H9 (cell line): ENCODE measurements at regions not wholly inside any gene's neighbourhood (a gene's known extent, or its start where the extent isn't known, plus 50 kb on each side); places are given as distances from the start of the nearest gene placed in this dataset.

Source experiments
- DNase-seq: peaks from one replicate; pipeline ENCODE4 v3.0.0-alpha.2; 2017
- H2AFZ ChIP-seq: one replicate; pipeline ENCODE4 v1.6.1; 2013; ENCODE audit warnings: mild to moderate bottlenecking, low read length, control low read depth, moderate library complexity
- H2AK5ac ChIP-seq: 2 replicates; pipeline ENCODE4 v1.6.1; 2013; ENCODE audit warnings: low read length, control low read depth, mixed read lengths; ENCODE audit not compliant: insufficient read length
- H2BK120ac ChIP-seq: one replicate; pipeline ENCODE4 v1.6.1; 2013; ENCODE audit warnings: low read depth, mild to moderate bottlenecking, low read length, control low read depth, inconsistent platforms; ENCODE audit not compliant: poor library complexity, severe bottlenecking
- H2BK12ac ChIP-seq: 2 replicates; pipeline ENCODE4 v1.6.1; 2013; ENCODE audit warnings: low read length, control low read depth, mixed read lengths, low read depth; ENCODE audit not compliant: insufficient read length
- H2BK15ac ChIP-seq: 2 replicates; pipeline ENCODE4 v1.6.1; 2013; ENCODE audit warnings: low read depth, low read length, control low read depth
- H2BK20ac ChIP-seq: one replicate; pipeline ENCODE4 v1.6.1; 2013; ENCODE audit warnings: low read depth, mild to moderate bottlenecking, low read length, control low read depth, inconsistent platforms; ENCODE audit not compliant: poor library complexity, severe bottlenecking
- H2BK5ac ChIP-seq: 2 replicates; pipeline ENCODE4 v1.6.1; 2013; ENCODE audit warnings: low read length, control low read depth, mixed read lengths; ENCODE audit not compliant: insufficient read length
- H3K14ac ChIP-seq: 2 replicates; pipeline ENCODE4 v1.6.1; 2013; ENCODE audit warnings: low read length, control low read depth; ENCODE audit not compliant: insufficient read depth
- H3K18ac ChIP-seq: 2 replicates; pipeline ENCODE4 v1.6.1; 2013; ENCODE audit warnings: low read depth, mild to moderate bottlenecking, mixed read lengths, low read length, control low read depth; ENCODE audit not compliant: insufficient read length
- H3K23ac ChIP-seq: 2 replicates; pipeline ENCODE4 v1.6.1; 2013; ENCODE audit warnings: low read length, control low read depth, mixed read lengths, low read depth; ENCODE audit not compliant: insufficient read length
- H3K23me2 ChIP-seq: 2 replicates; pipeline ENCODE4 v1.6.1; 2013; ENCODE audit warnings: low read depth, mild to moderate bottlenecking, mixed read lengths, low read length, control low read depth; ENCODE audit not compliant: insufficient read length, poor library complexity, severe bottlenecking
- H3K27ac ChIP-seq: 2 replicates; pipeline ENCODE4 v1.5.1; 2013; ENCODE audit warnings: low read length, control low read depth, mixed read lengths, low read depth; ENCODE audit not compliant: insufficient read length
- H3K27me3 ChIP-seq: 2 replicates; pipeline ENCODE4 v1.6.1; 2013; ENCODE audit warnings: low read length, control low read depth, inconsistent platforms; ENCODE audit not compliant: insufficient read depth
- H3K4ac ChIP-seq: 2 replicates; pipeline ENCODE4 v1.6.1; 2013; ENCODE audit warnings: low read depth, mild to moderate bottlenecking, control low read depth, inconsistent platforms, low read length, moderate library complexity
- H3K4me1 ChIP-seq: 2 replicates; pipeline ENCODE4 v1.6.1; 2013; ENCODE audit warnings: low read length, control low read depth, inconsistent platforms; ENCODE audit not compliant: insufficient read depth
- H3K4me2 ChIP-seq: 2 replicates; pipeline ENCODE4 v1.6.1; 2013; ENCODE audit warnings: low read length, control low read depth, mixed read lengths; ENCODE audit not compliant: insufficient read length, insufficient read depth
- H3K56ac ChIP-seq: 2 replicates; pipeline ENCODE4 v1.6.1; 2013; ENCODE audit warnings: low read depth, mild to moderate bottlenecking, mixed read lengths, low read length, control low read depth; ENCODE audit not compliant: insufficient read length
- H3K79me1 ChIP-seq: 2 replicates; pipeline ENCODE4 v1.6.1; 2013; ENCODE audit warnings: low read depth, mild to moderate bottlenecking, moderate library complexity, low read length, control low read depth, inconsistent platforms; ENCODE audit not compliant: insufficient read depth, poor library complexity, severe bottlenecking
- H3K79me2 ChIP-seq: 2 replicates; pipeline ENCODE4 v1.6.1; 2013; ENCODE audit warnings: low read length, control low read depth, inconsistent platforms; ENCODE audit not compliant: insufficient read depth
- H3K9ac ChIP-seq: 2 replicates; pipeline ENCODE4 v1.6.1; 2013; ENCODE audit warnings: low read length, control low read depth, mixed read lengths; ENCODE audit not compliant: insufficient read length; ENCODE audit errors: extremely low read depth
- H3K9me3 ChIP-seq: one replicate; pipeline ENCODE4 v1.6.1; 2013; ENCODE audit warnings: low read depth, low read length, inconsistent platforms; ENCODE audit not compliant: control insufficient read depth
- H3T11ph ChIP-seq: one replicate; pipeline ENCODE4 v1.6.1; 2013; ENCODE audit warnings: mild to moderate bottlenecking, low read length, control low read depth, inconsistent platforms
- H4K20me1 ChIP-seq: one replicate; pipeline ENCODE4 v1.6.1; 2013; ENCODE audit not compliant: control insufficient read depth, insufficient read length, insufficient read depth
- H4K5ac ChIP-seq: 2 replicates; pipeline ENCODE4 v1.6.1; 2013; ENCODE audit warnings: low read depth, mild to moderate bottlenecking, mixed read lengths, low read length, control low read depth; ENCODE audit not compliant: insufficient read length
- H4K8ac ChIP-seq: replicated peaks from 2 replicates; pipeline ENCODE4 v1.6.1; 2013; ENCODE audit warnings: low read length, control low read depth, mixed read lengths, low read depth; ENCODE audit not compliant: insufficient read length
- H4K91ac ChIP-seq: 2 replicates; pipeline ENCODE4 v1.6.1; 2013; ENCODE audit warnings: low read depth, mild to moderate bottlenecking, moderate library complexity, mixed read lengths, low read length, control low read depth; ENCODE audit not compliant: insufficient read length
- H3K27ac Mint-ChIP-seq, 3 experiments: 2 replicates in 2 of 3; 3 replicates in 1 of 3; pipeline ENCODE4 v1.8.0; 2020 to 2021; ENCODE audit warnings: mixed read lengths in 3 of 3, mild to moderate bottlenecking in 1 of 3, moderate library complexity in 1 of 3
- H3K27me3 Mint-ChIP-seq: 2 replicates; pipeline ENCODE4 v1.8.0; 2021; ENCODE audit warnings: low read depth, mild to moderate bottlenecking, moderate library complexity, mixed read lengths
- H3K36me3 Mint-ChIP-seq, 3 experiments: 2 replicates in 2 of 3; 3 replicates in 1 of 3; pipeline ENCODE4 v1.8.0; 2020 to 2021; ENCODE audit warnings: low read depth in 3 of 3, mixed read lengths in 3 of 3; ENCODE audit not compliant: insufficient read depth in 1 of 3
- H3K4me1 Mint-ChIP-seq, 2 experiments: 2 replicates each; pipeline ENCODE4 v1.8.0; 2020; ENCODE audit warnings: mixed read lengths in 2 of 2
- H3K4me3 Mint-ChIP-seq, 2 experiments: 2 replicates in 1 of 2; 3 replicates in 1 of 2; pipeline ENCODE4 v1.8.0; 2020 to 2021; ENCODE audit warnings: mild to moderate bottlenecking in 2 of 2, mixed read lengths in 2 of 2, moderate library complexity in 1 of 2
- H3K9me3 Mint-ChIP-seq, 2 experiments: 2 replicates in 1 of 2; 3 replicates in 1 of 2; pipeline ENCODE4 v1.8.0; 2020; ENCODE audit warnings: mild to moderate bottlenecking in 2 of 2, mixed read lengths in 2 of 2, moderate library complexity in 1 of 2
- WGBS: extraction: QIAGEN DNeasy Blood & Tissue Kit; methylation state at CpG from one replicate; pipeline ENCODE4 v1.1.7; 2013; ENCODE audit warnings: missing lambda C conversion rate, low lambda C conversion rate, mixed read lengths; ENCODE audit not compliant: insufficient read length; ENCODE audit errors: extremely low coverage; 5-methylcytosine and 5-hydroxymethylcytosine counted together
- TF ChIP-seq, protein P1 (sequence below): fragments of 200-600 bp; sonication (generic); conservative IDR thresholded peaks from 3 replicates; pipeline ENCODE4 v1.8.0; 2021; ENCODE audit warnings: antibody characterized with exemption, mild to moderate bottlenecking

DNA sequence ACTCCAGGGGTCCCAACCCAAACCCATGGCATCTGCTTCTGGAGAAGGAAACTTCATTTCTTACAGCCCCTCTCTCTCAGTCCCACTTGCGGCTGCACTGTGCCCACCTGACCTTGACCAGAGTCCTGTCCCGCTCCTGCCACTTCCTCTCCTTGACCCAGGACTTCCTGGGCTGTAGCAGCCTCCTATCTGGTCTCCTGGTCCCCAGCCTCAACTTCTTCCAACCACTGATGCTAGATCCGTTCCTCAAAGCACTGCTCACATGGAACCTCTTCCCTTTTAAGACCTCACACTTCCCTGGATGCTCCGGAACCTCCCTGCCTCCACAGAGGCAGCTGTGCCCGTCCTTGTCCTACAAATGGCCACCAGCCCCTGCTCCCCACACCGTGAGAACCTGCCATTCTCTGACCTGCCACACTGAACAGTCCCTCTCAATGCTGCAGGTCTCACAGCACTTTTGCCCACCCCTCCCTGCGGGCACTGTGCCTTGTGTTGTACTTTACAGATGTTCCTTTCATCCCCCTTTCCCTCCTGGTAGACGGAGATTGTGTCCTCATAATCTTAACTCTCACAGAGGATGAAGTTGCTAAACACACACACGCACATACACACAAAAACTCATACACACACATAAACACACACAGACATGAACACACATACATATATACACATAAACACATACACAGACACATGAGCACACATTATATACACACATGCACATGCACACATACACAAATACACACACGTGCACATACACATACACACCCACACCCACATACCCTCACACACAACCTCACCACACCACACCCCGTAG is 59.6 kb upstream of the NXT1 start:
- no peak overlapping the region for H3T11ph ChIP-seq
- H3K27ac ChIP-seq: no peak overlapping the region
- H3K4me3 Mint-ChIP-seq: no peak overlapping the region
- no peaks in the 10 kb centered on the region for H3K9me3 ChIP-seq
- H4K20me1 ChIP-seq: no peaks in the 10 kb centered on the region
- no peak overlapping the region for H3K4ac ChIP-seq
- no peaks in the 10 kb centered on the region for H3K79me2 ChIP-seq
- H3K9me3 Mint-ChIP-seq: no peaks in the 10 kb centered on the region
- H2AK5ac ChIP-seq: no peak overlapping the region
- TF ChIP-seq, protein P1, sequence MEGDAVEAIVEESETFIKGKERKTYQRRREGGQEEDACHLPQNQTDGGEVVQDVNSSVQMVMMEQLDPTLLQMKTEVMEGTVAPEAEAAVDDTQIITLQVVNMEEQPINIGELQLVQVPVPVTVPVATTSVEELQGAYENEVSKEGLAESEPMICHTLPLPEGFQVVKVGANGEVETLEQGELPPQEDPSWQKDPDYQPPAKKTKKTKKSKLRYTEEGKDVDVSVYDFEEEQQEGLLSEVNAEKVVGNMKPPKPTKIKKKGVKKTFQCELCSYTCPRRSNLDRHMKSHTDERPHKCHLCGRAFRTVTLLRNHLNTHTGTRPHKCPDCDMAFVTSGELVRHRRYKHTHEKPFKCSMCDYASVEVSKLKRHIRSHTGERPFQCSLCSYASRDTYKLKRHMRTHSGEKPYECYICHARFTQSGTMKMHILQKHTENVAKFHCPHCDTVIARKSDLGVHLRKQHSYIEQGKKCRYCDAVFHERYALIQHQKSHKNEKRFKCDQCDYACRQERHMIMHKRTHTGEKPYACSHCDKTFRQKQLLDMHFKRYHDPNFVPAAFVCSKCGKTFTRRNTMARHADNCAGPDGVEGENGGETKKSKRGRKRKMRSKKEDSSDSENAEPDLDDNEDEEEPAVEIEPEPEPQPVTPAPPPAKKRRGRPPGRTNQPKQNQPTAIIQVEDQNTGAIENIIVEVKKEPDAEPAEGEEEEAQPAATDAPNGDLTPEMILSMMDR: no peak
- no CpG with 5 or more reads among the region's 11 CpGs for WGBS
- H3K27ac Mint-ChIP-seq: peak overlapping the region in 1 of 3 experiments; percentile 52; a peak in 2 of 7 replicates
- no peak overlapping the region for H2BK15ac ChIP-seq
- no peak overlapping the region for H2BK20ac ChIP-seq
- no peak overlapping the region for H3K9ac ChIP-seq
- no peak overlapping the region for H3K56ac ChIP-seq
- no peaks in the 10 kb centered on the region for H3K79me1 ChIP-seq
- H3K36me3 Mint-ChIP-seq: no peaks in the 10 kb centered on the region; a peak in 1 of 7 replicates
- no peak overlapping the region for H2AFZ ChIP-seq
- no peak for DNase-seq
- no peak overlapping the region for H3K23ac ChIP-seq
- H2BK5ac ChIP-seq: no peak overlapping the region
- H4K91ac ChIP-seq: no peak overlapping the region
- no peak overlapping the region for H3K4me2 ChIP-seq
- no peak overlapping the region for H3K14ac ChIP-seq
- no peaks in the 10 kb centered on the region for H3K4me1 ChIP-seq
- no peak overlapping the region for H3K18ac ChIP-seq
- H3K27me3 ChIP-seq: no peaks in the 10 kb centered on the region
- H2BK12ac ChIP-seq: no peak overlapping the region
- no peaks in the 10 kb centered on the region for H3K23me2 ChIP-seq
- no peaks in the 10 kb centered on the region; the same call in none of the 2 replicates for H3K27me3 Mint-ChIP-seq
- no peak overlapping the region for H2BK120ac ChIP-seq
- H4K5ac ChIP-seq: no peak overlapping the region
- H4K8ac ChIP-seq: no peak overlapping the region
- H3K4me1 Mint-ChIP-seq: no peaks in the 10 kb centered on the region
